ENCODE measurements at regions not wholly inside any gene's neighbourhood (a gene's known extent, or its start where the extent isn't known, plus 50 kb on each side); places are given as distances from the start of the nearest gene placed in this dataset.

DNA sequence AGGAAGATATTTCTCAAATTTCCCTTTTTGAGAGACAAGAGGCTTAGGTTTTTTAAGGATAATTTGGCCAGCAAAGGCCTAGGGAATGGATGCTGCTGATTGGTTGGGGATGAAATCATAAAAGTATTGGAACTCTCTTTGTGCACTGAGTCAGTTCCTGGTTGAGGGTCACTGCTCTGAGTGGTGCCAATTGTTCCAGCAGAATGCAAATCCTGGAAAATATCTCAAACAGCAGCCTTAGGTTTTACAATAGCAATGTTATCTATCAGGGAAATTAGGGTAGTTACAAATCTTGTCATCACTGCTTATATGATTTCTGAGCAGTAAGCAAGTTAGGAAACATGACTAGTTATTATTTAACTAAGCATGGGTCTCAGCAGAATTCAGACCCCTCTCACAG lies 96.2 kb downstream of the RAD51AP2 start:
- Histone ChIP-seq H3K27ac (ENCODE audit: control insufficient read depth, insufficient read depth) (no peak overlapping the region), H3K9ac (ENCODE audit: control insufficient read depth, insufficient read depth, low read length) (no peak overlapping the region), H3K4me2 (ENCODE audit: control insufficient read depth, insufficient read depth) (no peak overlapping the region), H4K20me1 (ENCODE audit: control insufficient read depth, insufficient read depth) (no peaks in the 10 kb centered on the region), H2AFZ (ENCODE audit: control insufficient read depth, low read depth, low read length) (no peak overlapping the region), H3K36me3 (ENCODE audit: control insufficient read depth in 2 of 2, insufficient read depth in 2 of 2, low read length in 1 of 2) (no peaks in the 10 kb centered on the region), H3K79me2 (ENCODE audit: control insufficient read depth, insufficient read depth, low read length) (no peaks in the 10 kb centered on the region), H3K4me1 (ENCODE audit: control insufficient read depth, insufficient read depth, low read length) (no peaks in the 10 kb centered on the region), H3K9me3 (replicated peaks; ENCODE audit: control insufficient read depth, insufficient read depth, low read length) (no peaks in the 10 kb centered on the region), H3K27me3 (replicated peaks in 1 of 2; ENCODE audit: control insufficient read depth in 2 of 2, insufficient read depth in 2 of 2, low read length in 1 of 2) (no peaks in the 10 kb centered on the region), H3K4me3 (no peak overlapping the region)
- ATAC-seq = no peak
- no TSS peak for BruUV-seq (replicated peaks)
- ChIA-PET CTCF (no interaction called here), RAD21 (ENCODE audit: unreplicated experiment) (no interaction called here), SMC1A (ENCODE audit: uncharacterized antibody, unreplicated experiment) (interaction anchor here (0.6 kb wide), 1 partner anchor 53 kb away, joined by 3 read pairs; no protein-coding TSS in a partner anchor), POLR2A (no interaction called here)
- DNase-seq (ENCODE audit: low read depth, low spot score) = no peak
- FAIRE-seq = no peak
- in situ Hi-C loops (cut with MboI) = no loop called here
- intact Hi-C loops (cut with micrococcal nuclease; ENCODE audit: unreplicated experiment) = no loop called here
- TF ChIP-seq STAT3 (IDR thresholded peaks at IDR 0.05; ENCODE audit: low read depth, low read length) = no peak
- no peak for TF ChIP-seq GABPA (IDR thresholded peaks at IDR 0.05; ENCODE audit: low read depth)
- TF ChIP-seq, protein P1, sequence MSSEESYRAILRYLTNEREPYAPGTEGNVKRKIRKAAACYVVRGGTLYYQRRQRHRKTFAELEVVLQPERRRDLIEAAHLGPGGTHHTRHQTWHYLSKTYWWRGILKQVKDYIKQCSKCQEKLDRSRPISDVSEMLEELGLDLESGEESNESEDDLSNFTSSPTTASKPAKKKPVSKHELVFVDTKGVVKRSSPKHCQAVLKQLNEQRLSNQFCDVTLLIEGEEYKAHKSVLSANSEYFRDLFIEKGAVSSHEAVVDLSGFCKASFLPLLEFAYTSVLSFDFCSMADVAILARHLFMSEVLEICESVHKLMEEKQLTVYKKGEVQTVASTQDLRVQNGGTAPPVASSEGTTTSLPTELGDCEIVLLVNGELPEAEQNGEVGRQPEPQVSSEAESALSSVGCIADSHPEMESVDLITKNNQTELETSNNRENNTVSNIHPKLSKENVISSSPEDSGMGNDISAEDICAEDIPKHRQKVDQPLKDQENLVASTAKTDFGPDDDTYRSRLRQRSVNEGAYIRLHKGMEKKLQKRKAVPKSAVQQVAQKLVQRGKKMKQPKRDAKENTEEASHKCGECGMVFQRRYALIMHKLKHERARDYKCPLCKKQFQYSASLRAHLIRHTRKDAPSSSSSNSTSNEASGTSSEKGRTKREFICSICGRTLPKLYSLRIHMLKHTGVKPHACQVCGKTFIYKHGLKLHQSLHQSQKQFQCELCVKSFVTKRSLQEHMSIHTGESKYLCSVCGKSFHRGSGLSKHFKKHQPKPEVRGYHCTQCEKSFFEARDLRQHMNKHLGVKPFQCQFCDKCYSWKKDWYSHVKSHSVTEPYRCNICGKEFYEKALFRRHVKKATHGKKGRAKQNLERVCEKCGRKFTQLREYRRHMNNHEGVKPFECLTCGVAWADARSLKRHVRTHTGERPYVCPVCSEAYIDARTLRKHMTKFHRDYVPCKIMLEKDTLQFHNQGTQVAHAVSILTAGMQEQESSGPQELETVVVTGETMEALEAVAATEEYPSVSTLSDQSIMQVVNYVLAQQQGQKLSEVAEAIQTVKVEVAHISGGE (CRISPR knock-in tag; IDR thresholded peaks at IDR 0.05) = no peak
- TF ChIP-seq, protein P2, sequence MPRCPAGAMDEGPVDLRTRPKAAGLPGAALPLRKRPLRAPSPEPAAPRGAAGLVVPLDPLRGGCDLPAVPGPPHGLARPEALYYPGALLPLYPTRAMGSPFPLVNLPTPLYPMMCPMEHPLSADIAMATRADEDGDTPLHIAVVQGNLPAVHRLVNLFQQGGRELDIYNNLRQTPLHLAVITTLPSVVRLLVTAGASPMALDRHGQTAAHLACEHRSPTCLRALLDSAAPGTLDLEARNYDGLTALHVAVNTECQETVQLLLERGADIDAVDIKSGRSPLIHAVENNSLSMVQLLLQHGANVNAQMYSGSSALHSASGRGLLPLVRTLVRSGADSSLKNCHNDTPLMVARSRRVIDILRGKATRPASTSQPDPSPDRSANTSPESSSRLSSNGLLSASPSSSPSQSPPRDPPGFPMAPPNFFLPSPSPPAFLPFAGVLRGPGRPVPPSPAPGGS (IDR thresholded peaks at IDR 0.05; ENCODE audit: borderline replicate concordance, insufficient read depth, low read depth, low read length, poor library complexity, severe bottlenecking) = no peak
- TF ChIP-seq SMARCA5 (IDR thresholded peaks at IDR 0.05) = no peak
- no peak for TF ChIP-seq ETV6 (conservative IDR thresholded peaks at IDR 0.05 in 1 of 2, IDR thresholded peaks at IDR 0.05 in 1 of 2; ENCODE audit: borderline replicate concordance in 1 of 2, low read depth in 1 of 2)
- TF ChIP-seq ZNF384 (IDR thresholded peaks at IDR 0.05; ENCODE audit: borderline replicate concordance, low read depth, low read length) = no peak
- TF ChIP-seq HCFC1 (IDR thresholded peaks at IDR 0.05; ENCODE audit: low read length) = no peak
- no peak for TF ChIP-seq BCL11A (IDR thresholded peaks at IDR 0.05; ENCODE audit: low read depth, low read length)
- TF ChIP-seq, protein P3, sequence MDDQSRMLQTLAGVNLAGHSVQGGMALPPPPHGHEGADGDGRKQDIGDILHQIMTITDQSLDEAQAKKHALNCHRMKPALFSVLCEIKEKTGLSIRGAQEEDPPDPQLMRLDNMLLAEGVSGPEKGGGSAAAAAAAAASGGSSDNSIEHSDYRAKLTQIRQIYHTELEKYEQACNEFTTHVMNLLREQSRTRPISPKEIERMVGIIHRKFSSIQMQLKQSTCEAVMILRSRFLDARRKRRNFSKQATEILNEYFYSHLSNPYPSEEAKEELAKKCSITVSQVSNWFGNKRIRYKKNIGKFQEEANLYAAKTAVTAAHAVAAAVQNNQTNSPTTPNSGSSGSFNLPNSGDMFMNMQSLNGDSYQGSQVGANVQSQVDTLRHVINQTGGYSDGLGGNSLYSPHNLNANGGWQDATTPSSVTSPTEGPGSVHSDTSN (IDR thresholded peaks at IDR 0.05; ENCODE audit: insufficient replicate concordance, low read depth, low read length) = no peak
- no peak for TF ChIP-seq ZNF207 (IDR thresholded peaks at IDR 0.05; ENCODE audit: borderline replicate concordance)
- no peak for TF ChIP-seq ZNF24 (IDR thresholded peaks at IDR 0.05)
- TF ChIP-seq EZH2 (IDR thresholded peaks at IDR 0.05; ENCODE audit: borderline replicate concordance, control insufficient read depth, low read depth, low read length) = no peak
- TF ChIP-seq SMAD1 (IDR thresholded peaks at IDR 0.05; ENCODE audit: low read depth, partially characterized antibody) = no peak
- TF ChIP-seq, protein P4, sequence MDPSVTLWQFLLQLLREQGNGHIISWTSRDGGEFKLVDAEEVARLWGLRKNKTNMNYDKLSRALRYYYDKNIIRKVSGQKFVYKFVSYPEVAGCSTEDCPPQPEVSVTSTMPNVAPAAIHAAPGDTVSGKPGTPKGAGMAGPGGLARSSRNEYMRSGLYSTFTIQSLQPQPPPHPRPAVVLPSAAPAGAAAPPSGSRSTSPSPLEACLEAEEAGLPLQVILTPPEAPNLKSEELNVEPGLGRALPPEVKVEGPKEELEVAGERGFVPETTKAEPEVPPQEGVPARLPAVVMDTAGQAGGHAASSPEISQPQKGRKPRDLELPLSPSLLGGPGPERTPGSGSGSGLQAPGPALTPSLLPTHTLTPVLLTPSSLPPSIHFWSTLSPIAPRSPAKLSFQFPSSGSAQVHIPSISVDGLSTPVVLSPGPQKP (IDR thresholded peaks at IDR 0.05; ENCODE audit: low read depth, low read length) = no peak
- no peak for TF ChIP-seq RAD51 (IDR thresholded peaks at IDR 0.05)
